ENCODE measurements at regions not wholly inside any gene's neighbourhood (a gene's known extent, or its start where the extent isn't known, plus 50 kb on each side); places are given as distances from the start of the nearest gene placed in this dataset.

GRCh38 chr6:8828376-8828775 is 393.0 kb upstream of the SLC35B3 start:
- peak; percentile 61 for TF ChIP-seq ATF7 (IDR thresholded peaks at IDR 0.05)
- no peak for TF ChIP-seq ATF7 (CRISPR knock-in tag; IDR thresholded peaks at IDR 0.05)
- TF ChIP-seq CBX1 (IDR thresholded peaks at IDR 0.05; ENCODE audit: low read depth), result no peak
- TF ChIP-seq CEBPB (IDR thresholded peaks at IDR 0.05; ENCODE audit: borderline replicate concordance, low read depth, low read length), result 0 out of 2 replicates have a peak, but pooled peaks have one; percentile 32
- no peak for TF ChIP-seq ZNF777 (CRISPR knock-in tag; IDR thresholded peaks at IDR 0.05)
- DNase-seq (ENCODE audit: low spot score) (no peak), FAIRE-seq (no peak), ATAC-seq (no peak)
- no peaks in the 10 kb centered on the region for H4K20me1 ChIP-seq (ENCODE audit: insufficient read depth, low read length)
- H3K4me1 ChIP-seq (ENCODE audit: insufficient read depth, low read length), result no peaks in the 10 kb centered on the region
- H3K36me3 ChIP-seq (replicated peaks in 1 of 2; ENCODE audit: control insufficient read depth in 1 of 2, insufficient read depth in 2 of 2, low read length in 2 of 2), result no peaks in the 10 kb centered on the region
- no peaks in the 10 kb centered on the region for H3K9me3 ChIP-seq (ENCODE audit: low read length)
- no peak overlapping the region for H3K9ac ChIP-seq (ENCODE audit: insufficient read depth, low read depth, low read length)
- H3K4me3 ChIP-seq (replicated peaks in 1 of 3; ENCODE audit: insufficient read depth in 1 of 3, low read depth in 2 of 3, low read length in 3 of 3), result no peak overlapping the region
- in situ Hi-C loops (cut with HindIII; ENCODE audit: extremely low pct_ligation_motif_present, low pct_unique_long_range_greater_than_20kb), result no loop called here
- no TSS peak for BruUV-seq (replicated peaks)
- 2% methylated on average over 4 of the region's 4 CpGs for WGBS (ENCODE audit: low lambda C conversion rate)
- ChIA-PET CTCF (ENCODE audit: low intra/inter-chr PET ratio, low total read pairs) (no interaction called here), POLR2A (no interaction called here)
- no peak overlapping the region for H2AFZ ChIP-seq (ENCODE audit: low read length)
- no peaks in the 10 kb centered on the region for H3K79me2 ChIP-seq (ENCODE audit: insufficient read depth, low read length)
- no peak overlapping the region for H3K27ac ChIP-seq (ENCODE audit: extremely low read length, insufficient read depth, low read length)
- intact Hi-C loops (cut with micrococcal nuclease; ENCODE audit: unreplicated experiment), result no loop called here
- H3K4me2 ChIP-seq (ENCODE audit: low read depth, low read length), result no peak overlapping the region
- no peaks in the 10 kb centered on the region; a peak in 1 of 5 replicates for H3K27me3 ChIP-seq (ENCODE audit: control insufficient read depth in 1 of 2, insufficient read depth in 2 of 2, low read length in 2 of 2)

- ChIA-PET POLR2A (no interaction called here), CTCF (ENCODE audit: low intra/inter-chr PET ratio, low total read pairs) (no interaction called here)
- no peak for ATAC-seq
- FAIRE-seq, result no peak
- H3K9ac ChIP-seq (ENCODE audit: insufficient read depth, low read depth, low read length), result no peak overlapping the region
- no peak overlapping the region for H3K4me2 ChIP-seq (ENCODE audit: low read depth, low read length)
- H2AFZ ChIP-seq (ENCODE audit: low read length), result no peak overlapping the region
- no peak overlapping the region for H3K4me3 ChIP-seq (replicated peaks in 1 of 3; ENCODE audit: insufficient read depth in 1 of 3, low read depth in 2 of 3, low read length in 3 of 3)
- DNase-seq (ENCODE audit: low spot score), result no peak
- TF ChIP-seq ZNF207 (IDR thresholded peaks at IDR 0.05; ENCODE audit: borderline replicate concordance) (no peak), HOXA5 (CRISPR knock-in tag; IDR thresholded peaks at IDR 0.05) (no peak)
- in situ Hi-C loops (cut with HindIII; ENCODE audit: extremely low pct_ligation_motif_present, low pct_unique_long_range_greater_than_20kb), result no loop called here
- H3K27ac ChIP-seq (ENCODE audit: extremely low read length, insufficient read depth, low read length), result no peak overlapping the region
- no TSS peak for BruUV-seq (replicated peaks)
- intact Hi-C loops (cut with micrococcal nuclease; ENCODE audit: unreplicated experiment), result no loop called here
- H3K36me3 ChIP-seq (replicated peaks in 1 of 2; ENCODE audit: control insufficient read depth in 1 of 2, insufficient read depth in 2 of 2, low read length in 2 of 2), result no peaks in the 10 kb centered on the region
- no peaks in the 10 kb centered on the region for H3K4me1 ChIP-seq (ENCODE audit: insufficient read depth, low read length)
- H4K20me1 ChIP-seq (ENCODE audit: insufficient read depth, low read length), result no peaks in the 10 kb centered on the region
- H3K9me3 ChIP-seq (ENCODE audit: low read length), result no peaks in the 10 kb centered on the region
- no peaks in the 10 kb centered on the region; a peak in 1 of 5 replicates for H3K27me3 ChIP-seq (ENCODE audit: control insufficient read depth in 1 of 2, insufficient read depth in 2 of 2, low read length in 2 of 2)
- no peaks in the 10 kb centered on the region for H3K79me2 ChIP-seq (ENCODE audit: insufficient read depth, low read length)
Observed at GRCh38 chr6:8825726-8826125, 390.4 kb upstream of the SLC35B3 start.

Measured in HepG2 (cell line).